Right renal cortex interstitium (tissue), 3 donors: ENCODE measurements at regions not wholly inside any gene's neighbourhood (a gene's known extent, or its start where the extent isn't known, plus 50 kb on each side); places are given as distances from the start of the nearest gene placed in this dataset.
"Not testable (repeated sequence)": the region's sequence is repeated elsewhere in the genome, so short reads cannot be mapped to it uniquely, and the experiment has no call there.

Experiments
- DNase-seq, 3 donors: peaks; one replicate each; pipeline ENCODE4 v3.0.0-alpha.2; 2013; ENCODE audit warnings: low read depth in 3 of 3, low spot score in 2 of 3

- DNase-seq: not testable (repeated sequence)
Observed at GRCh38 chr7:55743454-55743717, 119.2 kb downstream of the SEPTIN14 start.

GRCh38 chr7:55742651-55743453, 119.7 kb downstream of the SEPTIN14 start:
- not testable (repeated sequence) for DNase-seq

GRCh38 chr7:55741721-55742631, 120.6 kb downstream of the SEPTIN14 start:
- not testable (repeated sequence) for DNase-seq

GRCh38 chr7:55740633-55741250, 121.8 kb downstream of the SEPTIN14 start:
- not testable (repeated sequence) for DNase-seq

- DNase-seq: not testable (repeated sequence)
Observed at GRCh38 chr7:55740053-55740452, 122.5 kb downstream of the SEPTIN14 start.

- not testable (repeated sequence) for DNase-seq
Observed at GRCh38 chr7:55736641-55737221, 125.8 kb downstream of the SEPTIN14 start.

GRCh38 chr7:55733241-55734140, 129.1 kb downstream of the SEPTIN14 start:
- peak in 1 of 3 donors; percentile 4 for DNase-seq

- no peak for DNase-seq
Observed at GRCh38 chr7:55731931-55732330, 130.6 kb downstream of the SEPTIN14 start.

- no peak for DNase-seq
Observed at GRCh38 chr7:55730197-55730596, 132.4 kb downstream of the SEPTIN14 start.

GRCh38 chr7:55723621-55723941, 139.0 kb downstream of the SEPTIN14 start:
- DNase-seq: no peak

- DNase-seq: not testable (repeated sequence)
Observed at GRCh38 chr7:55722874-55723620, 139.5 kb downstream of the SEPTIN14 start.

- DNase-seq: not testable (repeated sequence)
Observed at GRCh38 chr7:55721004-55721403, 141.5 kb downstream of the SEPTIN14 start.

GRCh38 chr7:55715247-55715867, 143.1 kb upstream of the VOPP1 start:
- not testable (repeated sequence) for DNase-seq

- not testable (repeated sequence) for DNase-seq
Observed at GRCh38 chr7:55714370-55714769, 142.1 kb upstream of the VOPP1 start.

- not testable (repeated sequence) for DNase-seq
Observed at GRCh38 chr7:55710312-55710711, 138.0 kb upstream of the VOPP1 start.

GRCh38 chr7:55708028-55708427, 135.7 kb upstream of the VOPP1 start:
- DNase-seq: not testable (repeated sequence)

- DNase-seq: not testable (repeated sequence)
Observed at GRCh38 chr7:55707410-55707809, 135.1 kb upstream of the VOPP1 start.

- not testable (repeated sequence) for DNase-seq
Observed at GRCh38 chr7:55706451-55707195, 134.3 kb upstream of the VOPP1 start.
